VCaP (cell line): ENCODE measurements at regions not wholly inside any gene's neighbourhood (a gene's known extent, or its start where the extent isn't known, plus 50 kb on each side); places are given as distances from the start of the nearest gene placed in this dataset.
"Not testable (repeated sequence)": the region's sequence is repeated elsewhere in the genome, so short reads cannot be mapped to it uniquely, and the experiment has no call there.

Experiments
- H3K27ac ChIP-seq: fragments of 450-650 bp; 2 replicates; pipeline ENCODE4 v1.5.1; 2017
- CTCF ChIP-seq: fragments of 450-650 bp; conservative IDR thresholded peaks from 2 replicates; pipeline ENCODE4 v1.5.1; 2017; ENCODE audit warnings: mild to moderate bottlenecking, moderate library complexity

- no peak for TF ChIP-seq CTCF
- H3K27ac ChIP-seq, result no peak overlapping the region
These were observed 404.6 kb downstream of the RPS24 start for GRCh38 chr10:78437998-78438906.

GRCh38 chr10:78438907-78439809 is 405.5 kb downstream of the RPS24 start:
- no peak overlapping the region for H3K27ac ChIP-seq
- no peak for TF ChIP-seq CTCF

- no peak for TF ChIP-seq CTCF
- no peak overlapping the region for H3K27ac ChIP-seq
These were observed 407.3 kb downstream of the RPS24 start for GRCh38 chr10:78441010-78441409.

- TF ChIP-seq CTCF, result no peak
- no peak overlapping the region for H3K27ac ChIP-seq
These were observed 408.0 kb downstream of the RPS24 start for GRCh38 chr10:78441694-78442093.

GRCh38 chr10:78442836-78443550 is 409.3 kb downstream of the RPS24 start:
- no peak overlapping the region for H3K27ac ChIP-seq
- TF ChIP-seq CTCF, result no peak

- no peak for TF ChIP-seq CTCF
- no peak overlapping the region for H3K27ac ChIP-seq
These were observed 410.4 kb downstream of the RPS24 start for GRCh38 chr10:78443900-78444571.

GRCh38 chr10:78444741-78445140 is 411.1 kb downstream of the RPS24 start:
- H3K27ac ChIP-seq, result not testable (repeated sequence)
